ENCODE measurements at regions not wholly inside any gene's neighbourhood (a gene's known extent, or its start where the extent isn't known, plus 50 kb on each side); places are given as distances from the start of the nearest gene placed in this dataset.

DNA sequence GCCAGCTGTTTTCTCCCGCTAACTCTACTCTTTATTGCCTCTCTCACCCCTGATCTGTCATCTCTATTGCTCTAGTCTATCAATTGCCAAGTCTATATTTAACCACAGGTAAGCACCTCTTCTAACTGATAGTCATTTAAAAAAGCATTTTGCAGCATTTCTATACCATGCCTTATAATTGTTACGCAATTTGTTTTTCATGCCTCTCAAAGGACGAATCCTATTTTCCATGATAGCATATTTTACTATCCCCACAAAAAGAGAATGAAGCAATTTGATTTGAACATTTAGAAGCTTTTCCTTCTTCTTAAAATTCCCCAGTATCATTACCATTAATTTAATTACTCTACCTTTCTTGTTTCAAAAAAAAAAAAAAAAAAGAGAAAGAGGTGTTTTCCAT lies 432.8 kb upstream of the ZP4 start:
- TF ChIP-seq, protein P1, sequence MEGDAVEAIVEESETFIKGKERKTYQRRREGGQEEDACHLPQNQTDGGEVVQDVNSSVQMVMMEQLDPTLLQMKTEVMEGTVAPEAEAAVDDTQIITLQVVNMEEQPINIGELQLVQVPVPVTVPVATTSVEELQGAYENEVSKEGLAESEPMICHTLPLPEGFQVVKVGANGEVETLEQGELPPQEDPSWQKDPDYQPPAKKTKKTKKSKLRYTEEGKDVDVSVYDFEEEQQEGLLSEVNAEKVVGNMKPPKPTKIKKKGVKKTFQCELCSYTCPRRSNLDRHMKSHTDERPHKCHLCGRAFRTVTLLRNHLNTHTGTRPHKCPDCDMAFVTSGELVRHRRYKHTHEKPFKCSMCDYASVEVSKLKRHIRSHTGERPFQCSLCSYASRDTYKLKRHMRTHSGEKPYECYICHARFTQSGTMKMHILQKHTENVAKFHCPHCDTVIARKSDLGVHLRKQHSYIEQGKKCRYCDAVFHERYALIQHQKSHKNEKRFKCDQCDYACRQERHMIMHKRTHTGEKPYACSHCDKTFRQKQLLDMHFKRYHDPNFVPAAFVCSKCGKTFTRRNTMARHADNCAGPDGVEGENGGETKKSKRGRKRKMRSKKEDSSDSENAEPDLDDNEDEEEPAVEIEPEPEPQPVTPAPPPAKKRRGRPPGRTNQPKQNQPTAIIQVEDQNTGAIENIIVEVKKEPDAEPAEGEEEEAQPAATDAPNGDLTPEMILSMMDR (IDR thresholded peaks at IDR 0.05; ENCODE audit: borderline replicate concordance, insufficient read depth, low read depth, low read length), result no peak
- no peak overlapping the region for H3K4me3 ChIP-seq (ENCODE audit: low read depth, low read length)

DNA sequence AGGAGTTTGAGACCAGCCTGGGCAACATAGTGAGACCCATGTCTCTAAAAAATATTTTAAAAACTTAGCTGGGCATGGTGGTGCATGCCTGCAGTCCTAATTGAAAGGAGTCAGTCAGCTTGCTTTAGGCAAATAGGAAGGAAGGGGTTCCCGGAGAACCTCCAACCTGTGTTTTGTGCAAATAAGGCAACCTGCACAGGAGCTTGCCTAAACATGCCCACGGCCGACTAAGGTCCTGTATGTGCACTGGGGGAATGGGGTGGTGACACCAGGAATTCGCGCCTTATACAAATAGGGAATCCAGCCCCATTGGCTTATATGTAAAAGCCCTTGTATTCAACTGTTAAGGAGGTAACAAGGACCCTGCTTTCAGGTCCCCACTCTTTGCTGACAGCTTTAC lies 429.2 kb upstream of the ZP4 start:
- TF ChIP-seq, protein P1 (IDR thresholded peaks at IDR 0.05; ENCODE audit: borderline replicate concordance, insufficient read depth, low read depth, low read length), result no peak
- H3K4me3 ChIP-seq (ENCODE audit: low read depth, low read length), result no peak overlapping the region

DNA sequence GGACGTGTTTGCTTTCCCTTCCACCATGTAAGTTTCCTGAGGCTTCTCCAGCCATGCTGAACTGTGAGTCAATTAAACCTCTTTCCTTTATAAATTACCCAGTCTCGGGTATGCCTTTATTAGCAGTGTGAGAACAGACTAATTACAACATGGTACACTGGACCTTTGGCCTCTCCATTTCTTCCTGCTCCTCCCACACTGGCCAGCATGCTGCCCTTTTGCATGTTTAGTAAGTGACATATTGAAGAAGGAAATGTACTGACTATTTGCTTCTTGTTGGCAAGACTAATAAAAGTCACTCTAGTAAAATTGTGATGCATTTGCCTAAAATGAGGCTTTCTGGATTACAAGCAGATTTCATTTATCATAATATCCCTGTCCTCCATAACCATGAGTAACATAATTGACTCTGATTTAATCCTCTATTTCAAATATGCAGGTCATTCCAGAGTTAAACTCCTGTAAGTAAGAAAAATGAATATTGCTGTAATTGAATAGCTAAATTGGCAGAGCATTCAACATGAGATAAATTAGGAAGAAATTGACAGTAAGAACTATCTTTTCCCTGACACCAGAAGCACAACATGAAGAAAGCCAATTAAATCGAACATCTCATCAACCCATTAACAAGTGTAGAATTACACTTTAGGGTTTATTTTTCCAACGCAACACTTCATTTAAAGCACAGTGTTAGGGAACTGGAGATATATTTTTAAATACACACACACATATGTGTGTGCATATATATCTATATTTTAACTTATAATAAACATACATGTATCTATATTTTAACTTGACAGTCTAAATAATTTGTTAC lies 427.8 kb upstream of the ZP4 start:
- H3K4me3 ChIP-seq (ENCODE audit: low read depth, low read length), result no peak overlapping the region
- TF ChIP-seq, protein P1 (IDR thresholded peaks at IDR 0.05; ENCODE audit: borderline replicate concordance, insufficient read depth, low read depth, low read length), result no peak

DNA sequence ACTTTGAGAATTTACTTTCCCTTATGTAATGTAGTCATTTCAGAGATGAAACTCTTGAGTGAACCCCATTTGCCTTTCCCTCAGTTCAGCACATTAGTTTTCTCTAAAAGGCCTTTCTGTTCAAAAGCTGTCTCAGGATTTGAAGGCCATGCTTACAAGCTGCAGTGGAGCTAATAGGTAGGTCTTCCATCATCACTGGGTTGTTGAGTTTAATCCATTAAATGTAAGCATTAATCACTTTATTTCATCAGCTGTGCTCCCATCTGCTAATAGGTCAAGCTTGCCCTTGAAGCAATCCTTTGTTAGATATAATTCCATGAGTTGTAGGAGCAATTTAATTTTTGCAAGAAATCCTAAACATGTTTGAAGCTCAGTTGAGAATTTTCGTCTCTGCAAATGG lies 422.2 kb upstream of the ZP4 start:
- no peak overlapping the region for H3K4me3 ChIP-seq (ENCODE audit: low read depth, low read length)
- TF ChIP-seq, protein P1 (IDR thresholded peaks at IDR 0.05; ENCODE audit: borderline replicate concordance, insufficient read depth, low read depth, low read length), result no peak

DNA sequence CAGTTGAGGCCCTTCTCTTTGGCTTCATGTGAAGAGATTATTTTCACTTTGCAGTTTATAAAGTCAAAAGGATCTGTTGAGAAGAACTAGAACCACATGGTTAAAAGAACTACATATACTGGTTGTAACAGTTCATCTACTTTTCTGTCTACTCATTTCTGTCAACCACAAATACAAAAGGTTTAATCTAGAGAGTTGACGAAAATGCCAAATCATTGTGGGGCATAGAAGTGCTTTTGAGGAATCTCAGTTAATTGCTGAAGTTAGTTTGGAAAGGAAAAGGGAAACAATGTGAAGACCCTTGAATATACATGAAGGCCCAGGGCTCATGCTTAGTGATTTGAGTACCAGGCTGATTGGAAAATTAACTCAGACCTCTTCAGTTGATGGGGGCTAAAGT lies 415.7 kb upstream of the ZP4 start:
- H3K4me3 ChIP-seq (ENCODE audit: low read depth, low read length), result no peak overlapping the region
- TF ChIP-seq, protein P1 (IDR thresholded peaks at IDR 0.05; ENCODE audit: borderline replicate concordance, insufficient read depth, low read depth, low read length), result no peak

DNA sequence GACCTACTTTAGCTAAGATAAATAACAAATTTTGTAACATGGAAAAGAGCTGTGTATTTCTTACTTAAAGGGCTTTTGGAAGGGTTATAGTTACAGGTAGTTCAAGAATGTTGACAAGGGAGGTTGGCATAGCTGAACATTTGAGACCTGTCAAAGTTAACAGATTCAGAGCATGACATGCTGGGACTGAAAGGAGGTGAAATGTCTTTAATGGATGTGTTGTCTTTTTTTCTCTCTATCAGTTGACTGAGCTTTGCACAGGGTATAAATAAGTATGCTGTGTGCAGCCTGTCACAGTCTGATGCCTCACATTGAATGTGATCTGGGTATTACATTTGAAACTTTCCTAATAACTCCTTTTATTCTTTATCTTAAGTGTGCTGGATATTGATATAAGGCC lies 411.9 kb upstream of the ZP4 start:
- TF ChIP-seq, protein P1 (IDR thresholded peaks at IDR 0.05; ENCODE audit: borderline replicate concordance, insufficient read depth, low read depth, low read length), result no peak
- no peak overlapping the region for H3K4me3 ChIP-seq (ENCODE audit: low read depth, low read length)

DNA sequence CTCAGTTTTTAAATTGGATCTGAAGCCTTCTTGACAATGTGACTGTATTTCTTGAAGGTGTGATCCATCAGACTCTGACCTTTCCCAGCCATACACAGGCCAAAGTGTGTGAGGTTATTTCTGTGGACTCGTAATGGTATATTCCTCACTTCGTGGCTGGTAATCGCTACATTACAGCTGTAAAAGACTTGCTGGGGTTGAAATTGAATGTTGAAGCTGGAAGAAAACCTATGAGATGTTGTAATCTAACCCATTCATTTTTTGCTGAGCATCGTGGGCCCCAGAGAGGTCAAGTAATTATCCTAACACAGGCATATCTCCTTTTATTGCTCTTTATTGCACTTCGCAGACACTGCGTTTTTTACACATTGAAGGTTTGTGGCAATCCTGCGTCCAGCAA lies 405.6 kb upstream of the ZP4 start:
- no peak overlapping the region for H3K4me3 ChIP-seq (ENCODE audit: low read depth, low read length)
- TF ChIP-seq, protein P1 (IDR thresholded peaks at IDR 0.05; ENCODE audit: borderline replicate concordance, insufficient read depth, low read depth, low read length), result no peak

All from GM12875 (cell line).